SU-DHL-6 (cell line): ENCODE measurements at regions not wholly inside any gene's neighbourhood (a gene's known extent, or its start where the extent isn't known, plus 50 kb on each side); places are given as distances from the start of the nearest gene placed in this dataset.

Source experiments
- CTCF ChIP-seq: fragments of 200-600 bp; sonication (generic); IDR thresholded peaks from one replicate; pipeline ENCODE4 v1.5.1; 2017; ENCODE audit warnings: antibody characterized with exemption, mild to moderate bottlenecking, low read length, moderate library complexity; ENCODE audit not compliant: insufficient read depth, poor library complexity, severe bottlenecking
- EZH2phosphoT487 ChIP-seq: fragments of 200-600 bp; sonication (generic), shearing (Covaris generic); conservative IDR thresholded peaks from 2 replicates; pipeline ENCODE4 v1.6.1; 2018; ENCODE audit warnings: mild to moderate bottlenecking, antibody characterized with exemption, low read length, moderate library complexity, mixed read lengths

- TF ChIP-seq CTCF (no peak), EZH2phosphoT487 (no peak)
These were observed 196.7 kb downstream of the HLX start for GRCh38 chr1:221075911-221076310.
